H1 (cell line): ENCODE measurements at regions not wholly inside any gene's neighbourhood (a gene's known extent, or its start where the extent isn't known, plus 50 kb on each side); places are given as distances from the start of the nearest gene placed in this dataset.

Experiments used
- ASH2L ChIP-seq: fragments of 200-600, 300-600 bp; sonication (generic); IDR thresholded peaks from one replicate; pipeline ENCODE4 v1.7.1; 2017; ENCODE audit warnings: low read length
- HDAC2 ChIP-seq, 2 experiments: fragments of 300-600 bp in 1 of 2; sonication (generic) in 1 of 2; IDR thresholded peaks; 2 replicates each; pipeline ENCODE4 v1.6.1; 2011 to 2012; ENCODE audit warnings: low read depth in 2 of 2, low read length in 2 of 2, mild to moderate bottlenecking in 2 of 2, moderate library complexity in 2 of 2, borderline replicate concordance in 1 of 2, inconsistent platforms in 1 of 2

GRCh38 chr11:96842731-96843130 lies 452.9 kb downstream of the JRKL start (continued):
- TF ChIP-seq HDAC2 (IDR thresholded peaks at IDR 0.05; ENCODE audit: borderline replicate concordance in 1 of 2, low read depth in 2 of 2, low read length in 2 of 2), result no peak
- TF ChIP-seq ASH2L, result no peak
